WTC11 (cell line): ENCODE measurements at regions not wholly inside any gene's neighbourhood (a gene's known extent, or its start where the extent isn't known, plus 50 kb on each side); places are given as distances from the start of the nearest gene placed in this dataset.

Source experiments
- ATAC-seq: fragments of 200-7000 bp; cut with Tn5 transposase; 2 replicates; pipeline ENCODE4 v1.10.0; 2021; ENCODE audit warnings: mild to moderate bottlenecking, moderate library complexity
- CTCF ChIA-PET: fragments of 300-600 bp; sonication (Branson Sonifier 250); formaldehyde crosslinking; loops from one replicate; lab custom pipeline; 2021; ENCODE audit warnings: antibody characterized with exemption; lab: Charles Lee
- POLR2A ChIA-PET: fragments of 350-600 bp; sonication (Branson Sonifier 250); formaldehyde crosslinking; loops from one replicate; lab custom pipeline; 2021; ENCODE audit warnings: antibody characterized with exemption; lab: Charles Lee
- DNase-seq: peaks from one replicate; pipeline ENCODE4 v3.0.0; 2021; ENCODE audit warnings: low spot score
- H3K27ac Mint-ChIP-seq: 2 replicates; pipeline ENCODE4 v1.8.0; 2021; ENCODE audit warnings: mixed read lengths
- H3K27me3 Mint-ChIP-seq: 2 replicates; pipeline ENCODE4 v1.8.0; 2021; ENCODE audit warnings: low read depth, mild to moderate bottlenecking, moderate library complexity, mixed read lengths
- H3K36me3 Mint-ChIP-seq: 2 replicates; pipeline ENCODE4 v1.8.0; 2021; ENCODE audit warnings: mixed read lengths
- H3K4me1 Mint-ChIP-seq: 2 replicates; pipeline ENCODE4 v1.8.0; 2022; ENCODE audit warnings: mixed read lengths
- H3K4me3 Mint-ChIP-seq: 2 replicates; pipeline ENCODE4 v1.8.0; 2021; ENCODE audit warnings: mild to moderate bottlenecking, moderate library complexity, mixed read lengths
- H3K9me3 Mint-ChIP-seq: 2 replicates; pipeline ENCODE4 v1.8.0; 2021; ENCODE audit warnings: mixed read lengths
- FOXP1 ChIP-seq: sonication (generic); formaldehyde crosslinking; IDR thresholded peaks from 2 replicates; pipeline ENCODE4 v1.8.0; 2022; ENCODE audit warnings: missing genetic modification reagents, mild to moderate bottlenecking, moderate library complexity, borderline replicate concordance
- JUN ChIP-seq: sonication (generic); formaldehyde crosslinking; IDR thresholded peaks from 2 replicates; pipeline ENCODE4 v1.8.0; 2023; ENCODE audit warnings: mild to moderate bottlenecking, missing genetic modification reagents
- NR3C1 ChIP-seq: sonication (generic); formaldehyde crosslinking; conservative IDR thresholded peaks from 2 replicates; pipeline ENCODE4 v1.8.1; 2023; ENCODE audit warnings: low read depth, mild to moderate bottlenecking, missing genetic modification reagents
- ZNF138 ChIP-seq: sonication (generic); formaldehyde crosslinking; conservative IDR thresholded peaks from 2 replicates; pipeline ENCODE4 v1.8.1; 2022; ENCODE audit warnings: mild to moderate bottlenecking, moderate library complexity, missing genetic modification reagents
- ZNF317 ChIP-seq: sonication (generic); formaldehyde crosslinking; IDR thresholded peaks from 2 replicates; pipeline ENCODE4 v1.8.1; 2023; ENCODE audit warnings: low read depth, mild to moderate bottlenecking, moderate library complexity, missing genetic modification reagents, borderline replicate concordance
- TF ChIP-seq, protein P1 (sequence below): fragments of 250-450 bp; sonication (Bioruptor Pico); IDR thresholded peaks from 2 replicates; pipeline ENCODE4 v1.9.0; 2021; ENCODE audit warnings: moderate library complexity, mild to moderate bottlenecking, inconsistent platforms, borderline replicate concordance
- TF ChIP-seq, protein P2 (sequence below): fragments of 250-450 bp; sonication (Bioruptor Pico); IDR thresholded peaks from 2 replicates; pipeline ENCODE4 v1.9.0; 2021; ENCODE audit warnings: mild to moderate bottlenecking
- TF ChIP-seq, protein P3 (sequence below): sonication (generic); formaldehyde crosslinking; IDR thresholded peaks from 2 replicates; pipeline ENCODE4 v1.8.0; 2023; ENCODE audit warnings: mild to moderate bottlenecking, missing genetic modification reagents
- TF ChIP-seq, protein P4 (sequence below): sonication (generic); formaldehyde crosslinking; IDR thresholded peaks from 2 replicates; pipeline ENCODE4 v1.8.1; 2022; ENCODE audit warnings: mild to moderate bottlenecking, moderate library complexity, missing genetic modification reagents
- TF ChIP-seq, protein P5 (sequence below): sonication (generic); formaldehyde crosslinking; IDR thresholded peaks from 2 replicates; pipeline ENCODE4 v1.8.1; 2022; ENCODE audit warnings: missing genetic modification reagents, borderline replicate concordance
- TF ChIP-seq, protein P6 (sequence below): sonication (generic); formaldehyde crosslinking; IDR thresholded peaks from 2 replicates; pipeline ENCODE4 v1.8.1; 2023; ENCODE audit warnings: mild to moderate bottlenecking, missing genetic modification reagents
- TF ChIP-seq, protein P7 (sequence below): sonication (generic); formaldehyde crosslinking; IDR thresholded peaks from 2 replicates; pipeline ENCODE4 v1.8.1; 2023; ENCODE audit warnings: mild to moderate bottlenecking, missing genetic modification reagents, moderate library complexity
- TF ChIP-seq, protein P8 (sequence below): sonication (generic); formaldehyde crosslinking; IDR thresholded peaks from 2 replicates; pipeline ENCODE4 v1.8.0; 2022; ENCODE audit warnings: mild to moderate bottlenecking, missing genetic modification reagents

DNA sequence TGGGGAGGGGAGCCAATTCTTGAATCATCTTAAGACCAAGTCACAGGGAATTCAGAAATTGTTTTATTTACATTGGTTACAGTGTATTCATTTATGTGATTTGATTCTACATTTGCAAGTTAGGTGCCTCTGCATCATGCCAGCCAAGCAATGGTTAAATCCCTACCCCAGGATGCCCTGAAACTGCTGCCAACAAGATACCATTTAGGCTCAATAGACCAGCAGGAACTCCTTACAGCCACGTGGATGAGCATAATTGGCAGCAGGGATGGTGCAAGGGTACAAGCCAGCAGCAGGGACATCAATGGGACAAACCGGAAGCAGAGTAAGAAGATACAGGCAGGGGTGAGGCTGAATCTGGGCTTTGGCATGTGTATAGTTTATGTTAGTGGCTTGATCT lies 72.4 kb upstream of the NBEA start (continued):
- no peak for TF ChIP-seq NR3C1 (CRISPR knock-in tag)

DNA sequence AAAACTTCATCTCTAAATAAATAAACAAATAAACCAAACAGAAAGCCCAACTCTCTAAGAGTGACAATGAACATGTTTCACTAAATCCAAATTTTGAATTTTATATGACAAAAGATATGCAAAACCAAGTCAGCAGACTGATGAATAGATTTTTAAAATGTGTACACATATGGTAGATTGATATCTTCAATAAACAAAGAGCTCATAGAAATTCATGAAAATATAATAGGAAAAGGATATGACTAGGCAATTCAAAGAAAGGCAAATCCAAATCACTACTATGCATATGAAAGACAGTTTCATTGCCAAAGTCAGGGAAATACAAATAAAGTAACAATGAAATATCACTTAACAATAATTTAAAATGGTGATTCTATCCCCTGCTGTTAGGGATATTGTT lies 63.7 kb upstream of the NBEA start:
- no peak overlapping the region for H3K4me3 Mint-ChIP-seq
- no peaks in the 10 kb centered on the region for H3K36me3 Mint-ChIP-seq
- H3K9me3 Mint-ChIP-seq, result no peaks in the 10 kb centered on the region
- DNase-seq, result no peak
- H3K27ac Mint-ChIP-seq, result no peak overlapping the region
- no peaks in the 10 kb centered on the region for H3K27me3 Mint-ChIP-seq
- POLR2A ChIA-PET, result no interaction called here
- H3K4me1 Mint-ChIP-seq, result peaks cover 26% of the 10 kb centered on the region
- TF ChIP-seq, protein P1, sequence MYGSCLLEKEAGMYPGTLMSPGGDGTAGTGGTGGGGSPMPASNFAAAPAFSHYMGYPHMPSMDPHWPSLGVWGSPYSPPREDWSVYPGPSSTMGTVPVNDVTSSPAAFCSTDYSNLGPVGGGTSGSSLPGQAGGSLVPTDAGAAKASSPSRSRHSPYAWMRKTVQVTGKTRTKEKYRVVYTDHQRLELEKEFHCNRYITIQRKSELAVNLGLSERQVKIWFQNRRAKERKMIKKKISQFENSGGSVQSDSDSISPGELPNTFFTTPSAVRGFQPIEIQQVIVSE (CRISPR knock-in tag), result no peak
- TF ChIP-seq ZNF138 (no peak), ZNF317 (no peak), JUN (CRISPR knock-in tag) (no peak), FOXP1 (CRISPR knock-in tag) (no peak)
- TF ChIP-seq, protein P2, sequence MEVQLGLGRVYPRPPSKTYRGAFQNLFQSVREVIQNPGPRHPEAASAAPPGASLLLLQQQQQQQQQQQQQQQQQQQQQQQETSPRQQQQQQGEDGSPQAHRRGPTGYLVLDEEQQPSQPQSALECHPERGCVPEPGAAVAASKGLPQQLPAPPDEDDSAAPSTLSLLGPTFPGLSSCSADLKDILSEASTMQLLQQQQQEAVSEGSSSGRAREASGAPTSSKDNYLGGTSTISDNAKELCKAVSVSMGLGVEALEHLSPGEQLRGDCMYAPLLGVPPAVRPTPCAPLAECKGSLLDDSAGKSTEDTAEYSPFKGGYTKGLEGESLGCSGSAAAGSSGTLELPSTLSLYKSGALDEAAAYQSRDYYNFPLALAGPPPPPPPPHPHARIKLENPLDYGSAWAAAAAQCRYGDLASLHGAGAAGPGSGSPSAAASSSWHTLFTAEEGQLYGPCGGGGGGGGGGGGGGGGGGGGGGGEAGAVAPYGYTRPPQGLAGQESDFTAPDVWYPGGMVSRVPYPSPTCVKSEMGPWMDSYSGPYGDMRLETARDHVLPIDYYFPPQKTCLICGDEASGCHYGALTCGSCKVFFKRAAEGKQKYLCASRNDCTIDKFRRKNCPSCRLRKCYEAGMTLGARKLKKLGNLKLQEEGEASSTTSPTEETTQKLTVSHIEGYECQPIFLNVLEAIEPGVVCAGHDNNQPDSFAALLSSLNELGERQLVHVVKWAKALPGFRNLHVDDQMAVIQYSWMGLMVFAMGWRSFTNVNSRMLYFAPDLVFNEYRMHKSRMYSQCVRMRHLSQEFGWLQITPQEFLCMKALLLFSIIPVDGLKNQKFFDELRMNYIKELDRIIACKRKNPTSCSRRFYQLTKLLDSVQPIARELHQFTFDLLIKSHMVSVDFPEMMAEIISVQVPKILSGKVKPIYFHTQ (CRISPR knock-in tag), result no peak
- TF ChIP-seq, protein P3, sequence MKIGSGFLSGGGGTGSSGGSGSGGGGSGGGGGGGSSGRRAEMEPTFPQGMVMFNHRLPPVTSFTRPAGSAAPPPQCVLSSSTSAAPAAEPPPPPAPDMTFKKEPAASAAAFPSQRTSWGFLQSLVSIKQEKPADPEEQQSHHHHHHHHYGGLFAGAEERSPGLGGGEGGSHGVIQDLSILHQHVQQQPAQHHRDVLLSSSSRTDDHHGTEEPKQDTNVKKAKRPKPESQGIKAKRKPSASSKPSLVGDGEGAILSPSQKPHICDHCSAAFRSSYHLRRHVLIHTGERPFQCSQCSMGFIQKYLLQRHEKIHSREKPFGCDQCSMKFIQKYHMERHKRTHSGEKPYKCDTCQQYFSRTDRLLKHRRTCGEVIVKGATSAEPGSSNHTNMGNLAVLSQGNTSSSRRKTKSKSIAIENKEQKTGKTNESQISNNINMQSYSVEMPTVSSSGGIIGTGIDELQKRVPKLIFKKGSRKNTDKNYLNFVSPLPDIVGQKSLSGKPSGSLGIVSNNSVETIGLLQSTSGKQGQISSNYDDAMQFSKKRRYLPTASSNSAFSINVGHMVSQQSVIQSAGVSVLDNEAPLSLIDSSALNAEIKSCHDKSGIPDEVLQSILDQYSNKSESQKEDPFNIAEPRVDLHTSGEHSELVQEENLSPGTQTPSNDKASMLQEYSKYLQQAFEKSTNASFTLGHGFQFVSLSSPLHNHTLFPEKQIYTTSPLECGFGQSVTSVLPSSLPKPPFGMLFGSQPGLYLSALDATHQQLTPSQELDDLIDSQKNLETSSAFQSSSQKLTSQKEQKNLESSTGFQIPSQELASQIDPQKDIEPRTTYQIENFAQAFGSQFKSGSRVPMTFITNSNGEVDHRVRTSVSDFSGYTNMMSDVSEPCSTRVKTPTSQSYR (CRISPR knock-in tag), result no peak
- TF ChIP-seq, protein P4, sequence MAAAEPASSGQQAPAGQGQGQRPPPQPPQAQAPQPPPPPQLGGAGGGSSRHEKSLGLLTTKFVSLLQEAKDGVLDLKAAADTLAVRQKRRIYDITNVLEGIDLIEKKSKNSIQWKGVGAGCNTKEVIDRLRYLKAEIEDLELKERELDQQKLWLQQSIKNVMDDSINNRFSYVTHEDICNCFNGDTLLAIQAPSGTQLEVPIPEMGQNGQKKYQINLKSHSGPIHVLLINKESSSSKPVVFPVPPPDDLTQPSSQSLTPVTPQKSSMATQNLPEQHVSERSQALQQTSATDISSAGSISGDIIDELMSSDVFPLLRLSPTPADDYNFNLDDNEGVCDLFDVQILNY (CRISPR knock-in tag), result no peak
- TF ChIP-seq, protein P5, sequence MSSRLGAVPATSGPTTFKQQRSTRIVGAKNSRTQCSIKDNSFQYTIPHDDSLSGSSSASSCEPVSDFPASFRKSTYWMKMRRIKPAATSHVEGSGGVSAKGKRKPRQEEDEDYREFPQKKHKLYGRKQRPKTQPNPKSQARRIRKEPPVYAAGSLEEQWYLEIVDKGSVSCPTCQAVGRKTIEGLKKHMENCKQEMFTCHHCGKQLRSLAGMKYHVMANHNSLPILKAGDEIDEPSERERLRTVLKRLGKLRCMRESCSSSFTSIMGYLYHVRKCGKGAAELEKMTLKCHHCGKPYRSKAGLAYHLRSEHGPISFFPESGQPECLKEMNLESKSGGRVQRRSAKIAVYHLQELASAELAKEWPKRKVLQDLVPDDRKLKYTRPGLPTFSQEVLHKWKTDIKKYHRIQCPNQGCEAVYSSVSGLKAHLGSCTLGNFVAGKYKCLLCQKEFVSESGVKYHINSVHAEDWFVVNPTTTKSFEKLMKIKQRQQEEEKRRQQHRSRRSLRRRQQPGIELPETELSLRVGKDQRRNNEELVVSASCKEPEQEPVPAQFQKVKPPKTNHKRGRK (CRISPR knock-in tag), result no peak
- TF ChIP-seq, protein P6, sequence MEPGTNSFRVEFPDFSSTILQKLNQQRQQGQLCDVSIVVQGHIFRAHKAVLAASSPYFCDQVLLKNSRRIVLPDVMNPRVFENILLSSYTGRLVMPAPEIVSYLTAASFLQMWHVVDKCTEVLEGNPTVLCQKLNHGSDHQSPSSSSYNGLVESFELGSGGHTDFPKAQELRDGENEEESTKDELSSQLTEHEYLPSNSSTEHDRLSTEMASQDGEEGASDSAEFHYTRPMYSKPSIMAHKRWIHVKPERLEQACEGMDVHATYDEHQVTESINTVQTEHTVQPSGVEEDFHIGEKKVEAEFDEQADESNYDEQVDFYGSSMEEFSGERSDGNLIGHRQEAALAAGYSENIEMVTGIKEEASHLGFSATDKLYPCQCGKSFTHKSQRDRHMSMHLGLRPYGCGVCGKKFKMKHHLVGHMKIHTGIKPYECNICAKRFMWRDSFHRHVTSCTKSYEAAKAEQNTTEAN (CRISPR knock-in tag), result no peak
- TF ChIP-seq, protein P7, sequence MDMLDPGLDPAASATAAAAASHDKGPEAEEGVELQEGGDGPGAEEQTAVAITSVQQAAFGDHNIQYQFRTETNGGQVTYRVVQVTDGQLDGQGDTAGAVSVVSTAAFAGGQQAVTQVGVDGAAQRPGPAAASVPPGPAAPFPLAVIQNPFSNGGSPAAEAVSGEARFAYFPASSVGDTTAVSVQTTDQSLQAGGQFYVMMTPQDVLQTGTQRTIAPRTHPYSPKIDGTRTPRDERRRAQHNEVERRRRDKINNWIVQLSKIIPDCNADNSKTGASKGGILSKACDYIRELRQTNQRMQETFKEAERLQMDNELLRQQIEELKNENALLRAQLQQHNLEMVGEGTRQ, result no peak
- TF ChIP-seq, protein P8, sequence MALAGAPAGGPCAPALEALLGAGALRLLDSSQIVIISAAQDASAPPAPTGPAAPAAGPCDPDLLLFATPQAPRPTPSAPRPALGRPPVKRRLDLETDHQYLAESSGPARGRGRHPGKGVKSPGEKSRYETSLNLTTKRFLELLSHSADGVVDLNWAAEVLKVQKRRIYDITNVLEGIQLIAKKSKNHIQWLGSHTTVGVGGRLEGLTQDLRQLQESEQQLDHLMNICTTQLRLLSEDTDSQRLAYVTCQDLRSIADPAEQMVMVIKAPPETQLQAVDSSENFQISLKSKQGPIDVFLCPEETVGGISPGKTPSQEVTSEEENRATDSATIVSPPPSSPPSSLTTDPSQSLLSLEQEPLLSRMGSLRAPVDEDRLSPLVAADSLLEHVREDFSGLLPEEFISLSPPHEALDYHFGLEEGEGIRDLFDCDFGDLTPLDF (CRISPR knock-in tag), result no peak
- TF ChIP-seq, all 79 proteins: peak for 0
- ATAC-seq, result no peak
- CTCF ChIA-PET, result no interaction called here
